Common myeloid progenitor, CD34-positive (primary cell): ENCODE measurements at regions not wholly inside any gene's neighbourhood (a gene's known extent, or its start where the extent isn't known, plus 50 kb on each side); places are given as distances from the start of the nearest gene placed in this dataset.
"Not testable (repeated sequence)": the region's sequence is repeated elsewhere in the genome, so short reads cannot be mapped to it uniquely, and the experiment has no call there.

Experiments
- CTCF ChIA-PET: fragments of 350-600 bp; sonication (Branson Sonifier 250); formaldehyde crosslinking; loops from one replicate; lab custom pipeline; 2021; ENCODE audit warnings: antibody characterized with exemption; lab: Charles Lee
- POLR2A ChIA-PET: fragments of 350-600 bp; sonication (Branson Sonifier 250); formaldehyde crosslinking; loops from one replicate; lab custom pipeline; 2021; ENCODE audit warnings: antibody characterized with exemption; lab: Charles Lee
- DNase-seq, 3 donors: peaks; one replicate each; pipeline versions ENCODE4 v3.0.0 to v3.0.0-alpha.2; 2013
- H3K27ac ChIP-seq, 2 experiments: 1 replicate in 1 of 2; 2 replicates in 1 of 2; pipeline ENCODE4 v1.7.0; 2013; ENCODE audit warnings: inconsistent platforms in 2 of 2, low read length in 2 of 2, mild to moderate bottlenecking in 2 of 2, low read depth in 1 of 2, moderate library complexity in 1 of 2; ENCODE audit not compliant: severe bottlenecking in 2 of 2, insufficient read depth in 1 of 2, poor library complexity in 1 of 2
- H3K27me3 ChIP-seq, 5 experiments: replicated peaks in 2 of 5; 1 replicate in 3 of 5; 2 replicates in 2 of 5; pipeline versions ENCODE4 v1.6.1 to v1.7.0; 2013; ENCODE audit warnings: low read length in 4 of 5, mild to moderate bottlenecking in 2 of 5, moderate library complexity in 2 of 5, inconsistent platforms in 1 of 5; ENCODE audit not compliant: insufficient read depth in 5 of 5, control insufficient read depth in 4 of 5
- H3K36me3 ChIP-seq, 4 experiments: 1 replicate in 2 of 4; 2 replicates in 2 of 4; pipeline versions ENCODE4 v1.6.1 to v1.7.0; 2013; ENCODE audit warnings: low read length in 3 of 4, control low read depth in 1 of 4, mild to moderate bottlenecking in 1 of 4; ENCODE audit not compliant: control insufficient read depth in 4 of 4, insufficient read depth in 4 of 4
- H3K4me1 ChIP-seq, 4 experiments: 1 replicate in 3 of 4; 2 replicates in 1 of 4; pipeline versions ENCODE4 v1.6.1 to v1.7.1; 2013; ENCODE audit warnings: low read length in 3 of 4, mild to moderate bottlenecking in 3 of 4, control low read depth in 1 of 4, inconsistent platforms in 1 of 4, moderate library complexity in 1 of 4; ENCODE audit not compliant: control insufficient read depth in 4 of 4, insufficient read depth in 4 of 4; ENCODE audit errors: control extremely low read depth in 1 of 4
- H3K4me3 ChIP-seq, 7 experiments: 1 replicate in 4 of 7; 2 replicates in 3 of 7; pipeline versions ENCODE4 v1.5.1 to v1.7.0; 2013; ENCODE audit warnings: mild to moderate bottlenecking in 7 of 7, low read length in 6 of 7, moderate library complexity in 6 of 7, inconsistent platforms in 2 of 7, low read depth in 2 of 7, control low read depth in 1 of 7; ENCODE audit not compliant: insufficient read depth in 4 of 7, control insufficient read depth in 1 of 7; ENCODE audit errors: extremely low read depth in 1 of 7
- H3K9me3 ChIP-seq, 5 experiments: 1 replicate in 4 of 5; 2 replicates in 1 of 5; pipeline versions ENCODE4 v1.6.1 to v1.7.1; 2013; ENCODE audit warnings: low read length in 4 of 5, mild to moderate bottlenecking in 2 of 5, inconsistent platforms in 1 of 5, low read depth in 1 of 5, moderate library complexity in 1 of 5; ENCODE audit not compliant: control insufficient read depth in 4 of 5, insufficient read depth in 2 of 5; ENCODE audit errors: control extremely low read depth in 1 of 5
- WGBS: methylation state at CpG from one replicate; pipeline ENCODE4 v1.1.5; 2013; ENCODE audit not compliant: insufficient coverage; 5-methylcytosine and 5-hydroxymethylcytosine counted together

- CTCF ChIA-PET, H3K4me3 ChIP-seq, POLR2A ChIA-PET: not testable (repeated sequence)
These were observed 190.6 kb downstream of the FBXO4 start for GRCh38 chr5:42115721-42116120.

GRCh38 chr5:42120070-42120469 is 195.0 kb downstream of the FBXO4 start:
- ChIA-PET POLR2A (no interaction called here), CTCF (no interaction called here)
- no peaks in the 10 kb centered on the region for H3K27me3 ChIP-seq

More at GRCh38 chr5:42115721-42116120, 190.6 kb downstream of the FBXO4 start:
- H3K27me3 ChIP-seq, DNase-seq, H3K4me1 ChIP-seq, H3K9me3 ChIP-seq, H3K27ac ChIP-seq, H3K36me3 ChIP-seq: not testable (repeated sequence)
- 100% methylated on average over 1 of the region's 3 CpGs for WGBS

GRCh38 chr5:42121401-42121800 is 196.3 kb downstream of the FBXO4 start:
- Histone ChIP-seq H3K27ac (no peak overlapping the region), H3K4me3 (no peak overlapping the region), H3K4me1 (no peaks in the 10 kb centered on the region), H3K27me3 (no peaks in the 10 kb centered on the region), H3K36me3 (no peaks in the 10 kb centered on the region), H3K9me3 (peaks cover 0 to 2% (median 0%) of the 10 kb centered on the region in 5 experiments)
- WGBS, result 100% methylated on average over 1 of the region's 2 CpGs
- no peak for DNase-seq
- ChIA-PET CTCF (no interaction called here), POLR2A (no interaction called here)

More at GRCh38 chr5:42120070-42120469, 195.0 kb downstream of the FBXO4 start:
- Histone ChIP-seq H3K9me3 (peaks cover 0 to 2% (median 0%) of the 10 kb centered on the region in 5 experiments), H3K36me3 (no peaks in the 10 kb centered on the region), H3K4me3 (no peak overlapping the region), H3K4me1 (no peaks in the 10 kb centered on the region), H3K27ac (no peak overlapping the region)
- no peak for DNase-seq

GRCh38 chr5:42131081-42131480 is 206.0 kb downstream of the FBXO4 start:
- Histone ChIP-seq H3K4me3 (no peak overlapping the region), H3K9me3 (no peaks in the 10 kb centered on the region), H3K4me1 (no peaks in the 10 kb centered on the region), H3K27ac (no peak overlapping the region), H3K36me3 (no peaks in the 10 kb centered on the region), H3K27me3 (no peaks in the 10 kb centered on the region)
- POLR2A ChIA-PET, result no interaction called here
- WGBS, result 60% methylated on average over 2 of the region's 2 CpGs
- DNase-seq, result no peak
- CTCF ChIA-PET, result no interaction called here

- Histone ChIP-seq H3K36me3 (no peaks in the 10 kb centered on the region), H3K4me3 (no peak overlapping the region), H3K9me3 (peaks cover 0 to 3% (median 0%) of the 10 kb centered on the region in 5 experiments), H3K27ac (no peak overlapping the region), H3K27me3 (no peaks in the 10 kb centered on the region), H3K4me1 (no peaks in the 10 kb centered on the region)
- DNase-seq, result no peak
- WGBS, result no CpG with 5 or more reads among the region's 2 CpGs
- ChIA-PET CTCF (no interaction called here), POLR2A (no interaction called here)
These were observed 218.3 kb downstream of the FBXO4 start for GRCh38 chr5:42143361-42143760.

- Histone ChIP-seq H3K27me3 (no peaks in the 10 kb centered on the region), H3K27ac (no peak overlapping the region), H3K9me3 (peaks cover 0 to 16% (median 3%) of the 10 kb centered on the region in 5 experiments), H3K4me3 (no peak overlapping the region), H3K36me3 (no peaks in the 10 kb centered on the region), H3K4me1 (no peaks in the 10 kb centered on the region)
- DNase-seq, result no peak
- WGBS, result no CpG with 5 or more reads among the region's 1 CpG
- ChIA-PET POLR2A (no interaction called here), CTCF (no interaction called here)
These were observed 223.7 kb downstream of the FBXO4 start for GRCh38 chr5:42148813-42149212.

- Histone ChIP-seq H3K36me3 (no peaks in the 10 kb centered on the region), H3K4me1 (no peaks in the 10 kb centered on the region), H3K27me3 (no peaks in the 10 kb centered on the region), H3K27ac (no peak overlapping the region), H3K4me3 (no peak overlapping the region), H3K9me3 (no peaks in the 10 kb centered on the region)
- ChIA-PET CTCF (no interaction called here), POLR2A (no interaction called here)
- no peak for DNase-seq
- 100% methylated on average over 1 of the region's 3 CpGs for WGBS
These were observed 232.1 kb downstream of the FBXO4 start for GRCh38 chr5:42157215-42157614.
